Esophagus squamous epithelium (tissue), 5 donors: ENCODE measurements at regions not wholly inside any gene's neighbourhood (a gene's known extent, or its start where the extent isn't known, plus 50 kb on each side); places are given as distances from the start of the nearest gene placed in this dataset.

Experiments
- DNase-seq: peaks from one replicate; lab custom pipeline; 2025; lab: John Stamatoyannopoulos, UW
- H3K27ac ChIP-seq, 4 donors: fragments of 200-600 bp; sonication (generic); one replicate each; pipeline ENCODE4 v1.5.1; 2016 to 2019; ENCODE audit warnings: mild to moderate bottlenecking in 1 of 4
- H3K27me3 ChIP-seq, 4 donors: fragments of 200-600 bp; sonication (generic); 1 replicate in 3 of 4; 2 replicates in 1 of 4; pipeline versions ENCODE4 v1.5.1 to v1.6.0; 2017 to 2021; ENCODE audit warnings: antibody characterized with exemption in 1 of 4
- H3K36me3 ChIP-seq, 3 donors: fragments of 200-600 bp; sonication (generic); one replicate each; pipeline ENCODE4 v1.5.1; 2016 to 2019
- H3K4me1 ChIP-seq, 3 donors: fragments of 200-600 bp; sonication (generic); one replicate each; pipeline ENCODE4 v1.5.1; 2017 to 2019
- H3K4me3 ChIP-seq, 4 donors: fragments of 200-600 bp; sonication (generic); 1 replicate in 3 of 4; 2 replicates in 1 of 4; pipeline ENCODE4 v1.5.1; 2016 to 2019; ENCODE audit warnings: mild to moderate bottlenecking in 2 of 4, moderate library complexity in 1 of 4
- H3K9me3 ChIP-seq, 3 donors: fragments of 200-600 bp; sonication (generic); one replicate each; pipeline ENCODE4 v1.5.1; 2016 to 2019
- CTCF ChIP-seq, 6 experiments: fragments of 450-650 bp in 4 of 6; fragments of 200-600 bp in 2 of 6; sonication (generic) in 2 of 6; IDR thresholded peaks; one replicate each; pipeline ENCODE4 v1.5.1; 2016 to 2019; ENCODE audit warnings: antibody characterized with exemption in 6 of 6, mild to moderate bottlenecking in 4 of 6, moderate library complexity in 4 of 6
- POLR2A ChIP-seq, 4 donors: fragments of 450-650 bp; IDR thresholded peaks; one replicate each; pipeline ENCODE4 v1.6.1; 2017; ENCODE audit warnings: antibody characterized with exemption in 4 of 4, mild to moderate bottlenecking in 4 of 4, moderate library complexity in 3 of 4
- WGBS, 2 donors: methylation state at CpG; one replicate each; pipeline ENCODE4 v1.1.5; 2018; 5-methylcytosine and 5-hydroxymethylcytosine counted together
- intact Hi-C: fragments of 100-400 bp; cut with DNase I; formaldehyde crosslinking; loops from one replicate; pipeline ENCODE4 v1.15.0; 2022
- donor health status: DM: yes; HTN: yes; CAD: no.

- Histone ChIP-seq H3K27me3 (no peaks in the 10 kb centered on the region), H3K4me3 (no peak overlapping the region), H3K36me3 (no peaks in the 10 kb centered on the region), H3K27ac (no peak overlapping the region), H3K9me3 (no peaks in the 10 kb centered on the region), H3K4me1 (peaks cover 0 to 14% (median 12%) of the 10 kb centered on the region in 3 donors)
- 82 to 91% methylated on average over 9 of the region's 11 CpGs for WGBS, 2 donors
- no peak for TF ChIP-seq CTCF (IDR thresholded peaks at IDR 0.05)
- no peak for TF ChIP-seq POLR2A (IDR thresholded peaks at IDR 0.05)
- no peak for DNase-seq
- intact Hi-C loops: no loop called here
Observed at GRCh38 chr1:244339073-244339692, 112.5 kb downstream of the ADSS2 start.

GRCh38 chr1:244339776-244340175 lies 111.9 kb downstream of the ADSS2 start:
- 82 to 84% methylated on average over 5 to 7 of the region's 7 CpGs for WGBS, 2 donors
- H3K9me3 ChIP-seq: no peaks in the 10 kb centered on the region
- no peak overlapping the region for H3K27ac ChIP-seq
- no peaks in the 10 kb centered on the region for H3K36me3 ChIP-seq
- TF ChIP-seq CTCF (IDR thresholded peaks at IDR 0.05) (no peak), POLR2A (IDR thresholded peaks at IDR 0.05) (no peak)
- H3K4me3 ChIP-seq: no peak overlapping the region
- H3K4me1 ChIP-seq: peaks cover 0 to 14% (median 12%) of the 10 kb centered on the region in 3 donors
- intact Hi-C loops: no loop called here
- no peak for DNase-seq
- no peaks in the 10 kb centered on the region for H3K27me3 ChIP-seq

GRCh38 chr1:244340396-244340795 lies 111.3 kb downstream of the ADSS2 start:
- intact Hi-C loops: no loop called here
- WGBS, 2 donors: 77 to 93% methylated on average over 4 to 10 of the region's 14 CpGs

GRCh38 chr1:244341455-244342450 lies 110.0 kb downstream of the ADSS2 start:
- H3K9me3 ChIP-seq: no peaks in the 10 kb centered on the region
- 27 to 30% methylated on average over 14 to 15 of the region's 16 CpGs for WGBS, 2 donors
- peak overlapping the region; percentile 32 to 71 (median 40) for H3K27ac ChIP-seq
- TF ChIP-seq POLR2A (IDR thresholded peaks at IDR 0.05): no peak
- TF ChIP-seq CTCF (IDR thresholded peaks at IDR 0.05): peak in 3 of 6 experiments; percentile 4 to 46 (median 21)
- peaks cover 0 to 14% (median 12%) of the 10 kb centered on the region in 3 donors for H3K4me1 ChIP-seq
- H3K36me3 ChIP-seq: no peaks in the 10 kb centered on the region
- peak overlapping the region in 1 of 4 donors; percentile 27 for H3K4me3 ChIP-seq
- no peaks in the 10 kb centered on the region for H3K27me3 ChIP-seq
- no peak for DNase-seq
- intact Hi-C loops: no loop called here

More at GRCh38 chr1:244340396-244340795, 111.3 kb downstream of the ADSS2 start:
- TF ChIP-seq POLR2A (IDR thresholded peaks at IDR 0.05) (no peak), CTCF (IDR thresholded peaks at IDR 0.05) (no peak)
- peaks cover 0 to 14% (median 12%) of the 10 kb centered on the region in 3 donors for H3K4me1 ChIP-seq
- no peaks in the 10 kb centered on the region for H3K36me3 ChIP-seq
- no peaks in the 10 kb centered on the region for H3K9me3 ChIP-seq
- no peaks in the 10 kb centered on the region for H3K27me3 ChIP-seq
- no peak for DNase-seq
- no peak overlapping the region for H3K27ac ChIP-seq
- H3K4me3 ChIP-seq: no peak overlapping the region

- DNase-seq: no peak
- WGBS, 2 donors: 78 to 93% methylated on average over 6 of the region's 6 CpGs
Observed at GRCh38 chr1:244344001-244344400, 107.7 kb downstream of the ADSS2 start.

More at GRCh38 chr1:244344001-244344400, 107.7 kb downstream of the ADSS2 start:
- no peak overlapping the region for H3K27ac ChIP-seq
- TF ChIP-seq CTCF (IDR thresholded peaks at IDR 0.05): no peak
- TF ChIP-seq POLR2A (IDR thresholded peaks at IDR 0.05): no peak
- no peaks in the 10 kb centered on the region for H3K27me3 ChIP-seq
- intact Hi-C loops: no loop called here
- H3K4me1 ChIP-seq: peaks cover 3 to 18% (median 12%) of the 10 kb centered on the region in 3 donors
- H3K4me3 ChIP-seq: no peak overlapping the region
- no peaks in the 10 kb centered on the region for H3K9me3 ChIP-seq
- H3K36me3 ChIP-seq: no peaks in the 10 kb centered on the region
